Head of caudate nucleus (tissue), 42 donors: ENCODE measurements at regions not wholly inside any gene's neighbourhood (a gene's known extent, or its start where the extent isn't known, plus 50 kb on each side); places are given as distances from the start of the nearest gene placed in this dataset.

ENCODE experiments used
- DNase-seq, 42 donors: peaks; one replicate each; pipeline versions ENCODE4 v3.0.0 to v3.0.0-alpha.2; 2020 to 2021; ENCODE audit warnings: mixed read lengths in 7 of 42
- intact Hi-C: fragments of 100-400 bp; cut with DNase I; formaldehyde crosslinking; loops from one replicate; pipeline ENCODE4 v1.15.0; 2022

DNA sequence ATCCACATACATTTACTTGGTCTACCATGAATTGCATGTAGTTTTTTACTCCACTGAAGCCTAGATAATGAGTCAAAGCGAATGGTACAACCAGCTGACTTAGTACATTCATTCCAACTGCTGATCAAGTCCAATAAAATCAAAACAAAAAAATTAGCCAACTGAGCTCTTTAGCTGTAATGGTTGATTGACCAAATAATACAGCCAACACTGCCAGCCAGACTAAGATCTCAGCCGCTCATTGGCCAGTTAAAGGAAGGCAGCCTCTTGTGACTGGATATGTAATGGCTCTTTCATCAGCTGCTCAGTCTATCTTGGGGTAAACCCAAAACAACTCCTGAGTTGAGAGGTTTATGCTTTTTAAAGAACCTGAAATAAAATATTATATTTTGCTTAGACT is 204.3 kb upstream of the RSPO3 start:
- no peak for DNase-seq
- intact Hi-C loops = no loop called here

DNA sequence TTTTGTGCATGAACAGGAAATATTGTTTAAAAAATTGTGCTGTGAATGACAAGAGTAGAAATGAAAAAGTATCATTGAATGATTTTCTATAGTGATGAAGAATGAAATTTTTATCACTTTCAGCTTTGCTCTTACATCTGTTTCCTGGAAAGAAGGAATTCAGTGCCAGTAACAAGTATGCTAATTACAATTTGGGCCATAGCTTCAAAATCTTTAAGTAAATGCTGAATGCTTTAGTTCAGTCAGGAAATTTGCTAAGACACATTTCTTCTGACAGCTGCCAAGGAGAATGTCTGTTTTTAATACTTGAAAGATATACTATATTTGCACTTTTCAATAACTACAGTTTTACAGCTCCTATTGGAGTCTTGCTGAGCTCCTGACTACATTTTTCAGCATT is 203.7 kb upstream of the RSPO3 start:
- no peak for DNase-seq
- intact Hi-C loops = no loop called here

DNA sequence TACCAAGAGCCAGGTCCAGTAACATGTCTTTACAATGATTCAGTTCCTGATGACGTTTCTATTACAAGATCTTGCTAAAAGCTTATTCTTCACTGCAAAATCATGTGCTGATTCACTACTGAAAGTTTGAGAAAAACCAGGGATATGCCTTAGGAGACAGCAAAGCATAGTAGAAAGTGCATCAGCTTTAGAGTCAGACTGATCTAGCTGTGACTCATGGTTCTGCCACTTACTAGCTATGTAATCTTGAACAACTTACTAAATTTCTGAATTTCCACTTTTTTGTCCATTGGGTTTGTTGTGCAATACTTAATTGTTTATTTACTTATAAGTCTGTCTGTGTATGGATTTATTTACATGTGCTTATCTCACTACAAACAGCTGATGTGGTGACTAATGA is 198.5 kb upstream of the RSPO3 start:
- no peak for DNase-seq
- intact Hi-C loops = no loop called here

DNA sequence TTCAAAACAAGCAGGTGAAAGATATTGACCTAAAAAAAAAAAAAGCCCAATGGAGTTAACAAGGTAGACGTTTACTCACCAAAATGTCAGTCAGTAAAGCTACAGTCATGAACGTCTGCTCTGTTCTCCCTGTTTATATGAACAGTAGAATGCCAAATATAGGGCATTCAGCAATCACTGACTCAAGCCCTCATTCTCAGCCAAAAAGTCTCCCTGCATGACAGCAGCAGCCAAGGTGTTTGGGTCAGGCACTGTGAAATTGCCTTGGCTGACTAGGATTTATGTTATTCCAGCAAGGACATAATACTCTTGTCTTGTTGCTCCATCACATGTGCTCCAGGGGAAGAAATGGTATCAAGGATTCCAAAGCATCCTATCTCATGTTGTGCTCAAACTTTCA is 194.7 kb upstream of the RSPO3 start:
- intact Hi-C loops = no loop called here

DNA sequence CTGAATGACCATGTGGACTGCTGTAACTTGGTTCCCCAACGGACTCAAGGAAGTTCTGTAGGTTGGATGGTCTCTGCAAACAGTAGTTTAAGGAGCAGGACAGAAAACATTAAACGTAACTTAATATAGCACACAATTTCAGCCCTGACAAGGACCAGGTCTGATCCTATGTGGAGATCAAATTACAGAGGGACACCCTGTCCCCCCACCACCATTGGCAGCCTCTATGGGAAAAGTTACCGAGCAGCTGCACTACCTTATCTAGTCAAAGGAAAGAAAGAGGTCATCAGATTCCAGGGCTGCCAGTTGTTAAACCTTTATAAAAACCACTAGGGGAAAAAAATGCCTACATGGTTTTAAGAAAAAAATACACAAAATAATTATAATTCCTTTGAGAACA is 191.5 kb upstream of the RSPO3 start:
- intact Hi-C loops = no loop called here

More for the DNA sequence above, 194.7 kb upstream of the RSPO3 start:
- DNase-seq = no peak

DNA sequence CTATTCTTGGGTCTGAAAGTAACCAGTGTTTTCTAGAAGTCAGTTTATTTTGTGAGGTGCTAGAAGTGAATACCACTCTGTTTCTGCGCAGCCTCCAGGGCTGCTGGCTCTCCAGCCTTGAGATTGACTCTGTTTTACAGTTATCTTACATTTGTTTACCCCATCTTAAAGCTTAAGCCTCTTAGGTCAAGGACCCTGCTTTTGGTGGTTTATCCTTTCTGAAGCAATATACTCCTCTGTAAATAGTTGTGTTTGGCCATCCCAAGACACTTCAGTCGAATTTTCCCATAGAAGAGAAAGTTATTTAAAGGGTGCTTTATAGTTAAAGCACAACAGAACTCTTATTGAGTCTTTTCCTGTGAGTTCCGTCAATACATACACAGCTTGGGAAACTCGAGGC is 190.6 kb upstream of the RSPO3 start:
- intact Hi-C loops = no loop called here
- no peak for DNase-seq

More for the DNA sequence above, 191.5 kb upstream of the RSPO3 start:
- DNase-seq = no peak

DNA sequence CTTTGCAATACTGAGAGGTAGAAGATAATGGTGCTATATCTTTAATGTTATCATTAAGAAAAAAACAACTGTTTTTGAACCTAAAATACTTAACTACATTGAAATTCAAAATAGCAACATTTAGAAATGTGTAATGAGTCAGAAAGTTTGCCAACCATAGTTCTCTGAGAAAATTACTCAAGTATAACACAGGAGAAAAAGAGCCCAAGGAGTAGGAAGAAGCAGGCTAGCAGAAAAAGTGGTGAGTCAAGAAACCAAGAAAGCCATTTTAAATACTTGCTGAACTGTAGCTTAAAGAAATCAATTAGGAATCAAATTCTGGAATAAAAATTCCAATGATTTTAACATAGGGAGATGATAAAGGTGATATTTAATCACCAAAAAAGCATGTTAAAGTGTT is 181.0 kb upstream of the RSPO3 start:
- intact Hi-C loops = no loop called here
- DNase-seq = no peak

DNA sequence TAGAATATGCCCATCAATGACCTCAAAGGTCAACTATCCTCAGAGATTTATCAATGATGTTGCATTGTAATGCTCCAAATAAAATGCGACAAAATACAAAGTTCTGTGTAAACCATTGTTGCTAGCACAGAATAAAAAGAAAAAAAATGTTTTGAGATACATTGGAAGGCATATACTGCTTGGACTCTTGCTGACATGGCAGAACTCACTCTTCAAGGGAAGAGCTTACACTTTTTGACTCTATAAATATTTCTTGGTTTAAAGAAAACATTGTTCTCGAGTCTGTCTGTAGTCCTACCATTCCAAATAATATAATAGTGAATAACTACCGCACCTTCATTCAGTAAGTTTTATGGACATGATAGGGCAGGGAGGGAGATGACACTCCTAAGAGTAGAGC is 178.7 kb upstream of the RSPO3 start:
- no peak for DNase-seq
- intact Hi-C loops = no loop called here

DNA sequence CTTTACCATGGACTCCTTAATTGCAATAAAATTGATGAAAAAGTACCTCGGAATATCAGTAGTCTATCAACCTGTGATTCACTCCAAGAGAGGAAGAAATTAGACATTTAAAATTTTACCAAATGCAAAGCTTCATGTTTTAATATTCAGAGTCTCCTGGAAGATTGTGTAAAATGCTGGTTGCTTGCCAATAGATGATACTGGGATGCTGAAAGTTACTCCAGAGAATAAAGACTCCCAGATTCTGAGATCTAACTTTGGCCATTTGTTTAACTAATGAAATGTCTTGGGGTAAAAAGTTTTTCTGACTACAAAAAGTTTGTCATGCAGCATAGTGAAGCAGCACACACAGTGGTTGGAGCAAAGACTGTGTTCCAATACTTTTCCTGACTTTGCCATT is 176.7 kb upstream of the RSPO3 start:
- intact Hi-C loops = no loop called here
- DNase-seq = no peak

DNA sequence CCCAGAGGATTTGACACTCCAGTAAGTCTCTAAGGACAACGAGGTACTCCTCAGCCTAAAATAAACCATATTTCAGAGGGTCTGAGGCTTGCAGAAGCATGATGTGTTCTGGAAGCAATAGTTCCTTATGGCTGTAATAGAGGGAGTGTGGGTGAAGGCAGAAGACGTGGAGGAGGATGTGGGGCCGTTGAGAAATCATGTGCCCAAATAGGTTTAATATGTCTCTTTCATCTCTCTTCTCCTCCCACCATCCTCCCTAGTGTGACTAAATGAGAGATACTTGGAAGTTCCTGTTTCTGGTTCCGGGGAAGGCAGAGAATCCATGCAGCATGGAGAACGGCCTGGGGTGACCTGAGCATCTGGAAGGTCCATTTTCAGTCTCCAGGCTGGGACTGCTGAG is 174.0 kb upstream of the RSPO3 start:
- intact Hi-C loops = no loop called here
- no peak for DNase-seq

DNA sequence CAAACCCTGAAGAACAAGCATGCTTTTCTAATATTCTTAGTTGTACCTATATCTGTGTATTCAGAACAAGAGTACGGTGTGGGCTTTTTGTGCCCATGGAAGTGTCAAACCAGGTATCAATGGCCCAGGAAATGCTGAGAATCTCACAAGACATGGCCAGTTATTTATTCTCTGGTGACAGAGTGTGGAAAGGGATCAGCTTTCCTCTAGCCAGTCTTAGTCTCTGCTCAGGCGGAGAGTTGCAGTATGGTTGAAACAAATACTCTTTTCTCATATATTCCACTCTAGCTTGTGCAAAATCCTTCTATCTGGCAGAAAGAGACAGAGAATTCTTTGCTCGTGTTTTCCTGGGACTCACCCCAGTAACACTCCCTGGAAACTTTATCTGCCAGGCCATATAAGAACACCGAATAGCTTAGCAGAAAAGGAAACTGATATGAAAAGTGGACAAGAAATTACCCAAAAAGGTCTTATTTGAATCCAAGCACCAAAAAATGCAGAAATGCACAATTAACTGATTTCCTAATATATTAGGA is 173.3 kb upstream of the RSPO3 start:
- intact Hi-C loops = no loop called here
- no peak for DNase-seq

DNA sequence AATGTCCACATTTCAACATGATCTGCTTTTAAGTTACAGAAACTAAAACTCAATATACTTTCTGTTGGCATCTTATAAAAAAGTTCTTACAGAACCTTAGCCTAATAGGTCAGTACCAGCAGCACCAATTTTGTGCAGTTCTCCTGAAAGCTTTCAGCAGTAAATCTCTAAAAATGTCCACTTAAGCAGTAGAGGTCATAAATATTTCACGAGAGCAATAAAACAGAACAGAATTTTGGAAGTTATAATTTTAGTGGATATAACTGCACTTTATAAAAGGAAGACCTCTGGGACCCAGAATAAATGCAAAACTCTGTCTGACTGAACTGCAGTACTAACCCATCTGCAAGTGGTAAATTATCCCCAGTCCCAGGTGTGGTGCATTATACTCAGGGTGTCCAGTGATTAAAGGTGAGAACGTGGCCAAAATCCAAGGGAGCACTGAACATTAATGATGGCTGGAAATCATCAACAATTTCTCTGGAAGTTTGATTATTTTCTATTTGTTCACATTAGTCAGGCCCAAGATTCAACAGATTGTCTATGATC is 172.6 kb upstream of the RSPO3 start:
- intact Hi-C loops = no loop called here
- DNase-seq = no peak

DNA sequence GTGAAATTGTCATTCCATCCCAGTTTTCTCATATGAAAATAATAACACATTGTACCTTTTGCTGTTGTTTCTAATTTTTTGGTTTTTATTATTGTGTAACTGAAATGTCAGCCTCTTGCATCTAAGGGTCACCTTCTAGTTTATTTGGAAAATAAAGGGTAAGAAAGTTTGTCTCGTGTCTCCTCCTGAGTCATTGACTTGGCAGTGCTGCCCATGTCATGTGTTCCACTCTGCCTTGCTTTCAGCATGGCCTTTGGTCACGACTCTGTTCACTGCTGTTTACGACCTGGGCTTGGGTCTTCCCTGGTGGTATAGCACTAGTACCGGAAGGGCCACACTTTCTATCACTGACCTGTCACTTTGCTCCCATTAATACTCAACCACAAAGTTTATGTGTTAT is 171.4 kb upstream of the RSPO3 start:
- DNase-seq = no peak
- intact Hi-C loops = no loop called here

DNA sequence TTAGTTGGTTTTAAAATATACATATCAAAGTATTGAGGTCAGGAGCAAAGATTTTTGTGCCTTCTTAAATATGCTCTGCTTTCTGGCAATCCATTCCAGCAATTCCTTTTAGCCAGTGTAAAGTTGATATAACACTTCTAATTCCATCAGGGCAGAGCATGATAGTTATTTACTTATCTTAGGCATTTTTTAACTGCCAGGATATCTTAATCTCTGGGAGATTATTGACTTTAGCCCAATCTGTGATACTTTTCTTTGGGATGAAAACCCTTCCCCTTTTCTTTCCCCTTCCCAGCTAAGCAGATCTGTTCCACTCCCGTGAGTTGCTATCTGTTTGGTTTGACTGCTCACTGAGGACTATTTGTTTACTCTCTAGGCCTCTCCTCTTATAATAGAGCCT is 168.7 kb upstream of the RSPO3 start:
- intact Hi-C loops = no loop called here
- DNase-seq = no peak

DNA sequence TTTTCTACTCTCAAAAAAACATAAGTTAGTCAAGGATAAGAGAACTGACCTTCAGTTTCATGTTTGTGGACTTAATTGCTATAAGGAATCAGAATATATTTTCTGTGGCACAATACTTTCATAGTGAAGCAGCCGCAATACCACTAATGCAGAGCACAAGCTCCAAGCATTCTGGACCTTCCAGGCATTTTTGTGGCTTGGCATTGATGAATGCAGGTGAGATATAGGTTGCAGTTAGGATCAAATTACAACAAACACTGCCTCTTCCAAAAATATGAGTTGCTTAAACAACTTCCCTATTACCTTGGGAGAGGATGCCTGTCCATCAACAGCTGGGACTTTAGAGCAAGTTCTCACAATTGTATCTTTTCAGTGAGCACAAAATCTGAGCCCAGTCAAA is 162.8 kb upstream of the RSPO3 start:
- intact Hi-C loops = no loop called here
- no peak for DNase-seq

DNA sequence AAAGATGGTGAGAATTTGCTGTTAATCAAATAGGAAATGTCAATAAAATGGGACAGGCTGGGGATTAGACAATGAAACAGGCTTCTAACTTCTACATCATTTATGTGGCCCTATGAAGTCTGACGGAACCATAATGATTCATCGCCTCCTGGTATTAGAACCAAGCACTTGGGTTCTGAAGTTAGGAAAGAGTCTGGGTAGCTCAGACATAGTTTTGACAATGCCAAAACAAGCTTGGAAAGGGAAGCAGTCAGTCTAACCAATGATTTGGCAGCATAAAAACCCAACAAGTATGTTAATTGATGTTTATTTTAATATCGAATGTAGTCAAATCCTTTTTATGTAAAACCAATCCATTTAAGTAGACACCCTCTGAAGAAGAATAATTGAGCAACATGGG is 160.8 kb upstream of the RSPO3 start:
- no peak for DNase-seq
- intact Hi-C loops = no loop called here

DNA sequence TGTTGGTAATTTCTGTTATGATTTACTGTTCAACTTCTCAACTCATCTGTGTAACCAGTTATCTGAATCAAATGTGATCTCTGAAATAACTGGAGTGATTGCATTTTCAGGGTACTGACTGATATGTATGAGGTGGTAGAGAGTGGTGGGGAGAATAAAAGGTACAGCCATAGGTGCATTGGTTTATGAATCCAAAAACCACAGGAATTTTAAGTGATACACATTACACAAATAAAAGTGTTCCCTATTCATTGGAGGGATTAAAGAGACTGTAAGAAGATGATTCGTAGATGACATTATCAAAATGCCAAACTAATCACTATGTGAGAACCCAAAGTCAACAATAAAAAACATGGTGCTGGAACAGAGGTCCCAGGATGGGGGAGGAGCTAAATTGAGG is 158.7 kb upstream of the RSPO3 start:
- DNase-seq = no peak
- intact Hi-C loops = no loop called here

DNA sequence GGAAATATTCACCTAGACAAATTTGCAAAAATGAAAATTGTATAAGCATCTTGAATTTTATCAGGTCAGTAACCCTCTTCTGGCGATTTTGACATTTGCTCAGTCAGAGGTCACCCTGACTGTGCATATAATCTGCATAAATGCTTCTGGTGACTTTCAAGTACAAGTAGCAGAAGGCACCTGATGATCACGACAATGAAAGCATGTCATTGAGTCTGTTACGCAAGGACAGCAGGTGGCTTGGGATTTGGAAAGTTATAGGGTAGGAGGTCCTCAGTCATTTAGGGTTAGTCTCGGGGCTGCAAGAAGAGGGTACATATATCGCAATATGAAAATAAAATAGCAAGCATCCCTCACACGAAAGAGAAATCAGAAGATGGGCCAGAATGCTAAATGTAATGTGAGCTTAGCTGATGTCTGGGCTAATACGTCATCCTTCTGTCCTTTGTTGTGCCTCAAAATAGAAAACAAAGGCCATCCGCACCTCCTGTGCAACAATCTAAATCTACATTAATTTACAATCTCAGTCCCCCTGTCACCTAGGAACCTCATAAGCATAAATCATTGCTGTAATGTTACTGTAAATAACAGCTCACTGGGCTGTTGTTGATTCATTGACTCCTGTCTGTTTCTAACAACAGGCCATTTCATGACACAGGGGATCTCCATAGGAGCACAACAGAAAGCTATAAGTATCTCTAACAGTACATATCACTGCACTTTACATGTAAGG is 155.2 kb upstream of the RSPO3 start:
- no peak for DNase-seq
- intact Hi-C loops = no loop called here

DNA sequence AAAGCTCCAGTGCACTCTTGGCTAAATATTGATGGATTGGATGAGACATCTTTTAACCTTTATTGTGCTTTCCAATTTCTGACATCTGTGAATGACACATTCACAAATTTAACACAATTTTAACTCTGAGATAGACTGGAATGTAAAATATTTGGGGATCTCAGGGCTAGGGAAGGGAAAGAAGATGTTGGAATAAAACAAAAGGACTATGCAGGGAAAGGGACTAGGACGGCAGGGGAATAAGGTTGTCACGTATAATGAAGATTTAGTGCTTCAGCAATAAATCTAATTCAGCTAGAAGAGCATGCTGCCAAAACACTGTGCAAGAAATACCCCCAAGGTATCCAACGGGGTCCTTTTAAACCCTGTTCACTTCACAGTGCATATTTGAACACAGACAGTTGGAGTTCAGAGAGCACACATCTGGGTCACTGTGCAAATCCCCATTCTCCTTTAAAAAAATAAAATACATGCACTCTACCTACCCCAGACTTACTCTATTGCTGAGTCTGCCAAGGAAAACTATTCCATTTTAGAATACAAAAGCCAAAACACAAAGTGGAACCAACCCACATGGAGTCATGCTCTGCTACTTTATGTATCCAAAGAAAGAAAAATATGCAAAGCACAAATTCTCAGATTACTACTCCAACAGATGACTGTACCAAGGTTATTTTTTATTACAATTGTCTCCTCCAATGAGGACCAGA is 151.0 kb upstream of the RSPO3 start:
- intact Hi-C loops = no loop called here

DNA sequence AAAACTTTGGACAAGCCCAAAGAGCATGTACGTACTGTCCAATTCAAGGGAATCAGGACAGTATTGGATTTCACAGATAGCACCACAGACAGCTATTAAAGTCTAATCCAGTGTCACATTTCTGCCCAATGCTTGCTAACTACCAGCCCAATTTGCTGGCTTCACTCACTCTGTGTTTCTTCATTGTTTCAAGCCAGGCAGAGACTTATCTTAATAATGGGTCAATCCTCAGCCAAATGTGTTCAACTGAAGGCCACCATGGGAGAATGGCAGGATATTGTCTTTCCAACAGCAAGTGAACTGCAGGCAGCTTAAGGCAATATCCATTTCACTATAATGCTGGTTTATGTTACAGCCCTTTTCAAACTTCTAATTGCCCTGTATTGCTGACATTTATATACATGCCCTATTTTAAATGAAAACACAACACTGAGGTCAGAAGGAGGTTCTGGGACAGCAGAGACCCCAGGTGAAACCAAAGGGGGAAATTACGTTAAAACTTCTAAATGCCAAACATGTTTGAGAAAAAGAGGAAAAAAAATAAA is 142.1 kb upstream of the RSPO3 start:
- intact Hi-C loops = no loop called here
- no peak for DNase-seq

More for the DNA sequence above, 151.0 kb upstream of the RSPO3 start:
- DNase-seq = no peak
